SK-N-MC (cell line): ENCODE measurements at regions not wholly inside any gene's neighbourhood (a gene's known extent, or its start where the extent isn't known, plus 50 kb on each side); places are given as distances from the start of the nearest gene placed in this dataset.

Experiments
- EZH2 ChIP-seq: fragments of 200-600 bp; sonication (generic); IDR thresholded peaks from one replicate; pipeline ENCODE4 v1.6.1; 2017; ENCODE audit warnings: antibody characterized with exemption
- FOXP2 ChIP-seq: optimal IDR thresholded peaks from 2 replicates; pipeline ENCODE3; 2011; ENCODE audit warnings: mild to moderate bottlenecking, moderate library complexity; ENCODE audit not compliant: insufficient read depth; ENCODE audit errors: extremely low read length, control extremely low read depth
- POLR2AphosphoS5 ChIP-seq: IDR thresholded peaks from 2 replicates; pipeline ENCODE4 v1.6.1; 2012; ENCODE audit warnings: mild to moderate bottlenecking, low read depth, low read length, borderline replicate concordance

GRCh38 chr18:28406533-28406932 is 229.6 kb upstream of the CDH2 start:
- TF ChIP-seq EZH2 (no peak), POLR2AphosphoS5 (no peak), FOXP2 (no peak)
